NCI-H526 (cell line): ENCODE measurements at regions not wholly inside any gene's neighbourhood (a gene's known extent, or its start where the extent isn't known, plus 50 kb on each side); places are given as distances from the start of the nearest gene placed in this dataset.
"Not testable (repeated sequence)": the region's sequence is repeated elsewhere in the genome, so short reads cannot be mapped to it uniquely, and the experiment has no call there.

Experiments used
- DNase-seq, 2 experiments: peaks; one replicate each; lab custom pipeline; 2025; lab: John Stamatoyannopoulos, UW

DNA sequence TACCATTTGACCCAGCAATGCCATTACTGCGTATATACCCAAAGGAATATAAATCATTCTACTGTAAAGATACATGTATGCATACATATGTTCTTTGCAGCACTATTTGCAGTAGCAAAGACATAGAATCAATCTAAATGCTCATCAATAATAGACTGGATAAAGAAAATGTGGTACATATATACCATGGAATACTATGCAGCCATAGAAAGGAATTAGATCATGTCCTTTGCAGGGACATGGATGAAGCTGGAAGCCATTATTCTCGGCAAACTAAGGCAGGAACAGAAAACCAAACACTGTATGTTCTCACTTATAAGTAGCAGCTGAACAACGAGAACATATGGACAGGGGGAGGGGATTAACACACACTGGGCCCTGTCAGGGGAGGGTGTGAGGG is 54.8 kb upstream of the ZNF30 start:
- not testable (repeated sequence) for DNase-seq

DNA sequence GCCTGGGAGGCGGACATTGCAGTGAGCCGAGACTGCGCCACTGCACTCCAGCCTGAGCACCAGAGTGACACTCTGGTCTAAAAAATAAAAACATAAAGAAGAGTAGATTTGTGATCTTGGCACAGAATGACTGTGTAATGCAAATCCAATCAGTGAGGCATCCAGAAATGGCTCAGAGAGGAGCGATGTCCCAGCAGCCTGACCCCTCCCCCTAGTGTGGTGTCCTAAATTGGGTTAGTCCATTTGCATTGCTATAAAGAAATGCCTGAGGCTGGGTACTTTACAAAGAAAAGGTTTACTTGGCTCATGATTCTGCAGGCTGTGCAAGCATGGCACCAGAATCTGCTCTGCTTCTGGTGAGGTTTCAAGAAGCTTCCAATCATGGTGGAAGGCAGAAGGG is 59.1 kb upstream of the ZNF30 start:
- DNase-seq = peak in 1 of 2 experiments; percentile 19

DNA sequence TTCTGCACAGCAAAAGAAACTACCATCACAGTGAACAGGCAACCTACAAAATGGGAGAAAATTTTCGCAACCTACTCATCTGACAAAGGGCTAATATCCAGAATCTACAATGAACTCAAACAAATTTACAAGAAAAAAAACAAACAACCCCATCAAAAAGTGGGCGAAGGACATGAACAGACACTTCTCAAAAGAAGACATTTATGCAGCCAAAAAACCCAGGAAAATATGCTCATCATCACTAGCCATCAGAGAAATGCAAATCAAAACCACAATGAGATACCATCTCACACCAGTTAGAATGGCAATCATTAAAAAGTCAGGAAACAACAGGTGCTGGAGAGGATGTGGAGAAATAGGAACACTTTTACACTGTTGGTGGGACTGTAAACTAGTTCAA is 61.5 kb upstream of the ZNF30 start:
- DNase-seq = not testable (repeated sequence)

DNA sequence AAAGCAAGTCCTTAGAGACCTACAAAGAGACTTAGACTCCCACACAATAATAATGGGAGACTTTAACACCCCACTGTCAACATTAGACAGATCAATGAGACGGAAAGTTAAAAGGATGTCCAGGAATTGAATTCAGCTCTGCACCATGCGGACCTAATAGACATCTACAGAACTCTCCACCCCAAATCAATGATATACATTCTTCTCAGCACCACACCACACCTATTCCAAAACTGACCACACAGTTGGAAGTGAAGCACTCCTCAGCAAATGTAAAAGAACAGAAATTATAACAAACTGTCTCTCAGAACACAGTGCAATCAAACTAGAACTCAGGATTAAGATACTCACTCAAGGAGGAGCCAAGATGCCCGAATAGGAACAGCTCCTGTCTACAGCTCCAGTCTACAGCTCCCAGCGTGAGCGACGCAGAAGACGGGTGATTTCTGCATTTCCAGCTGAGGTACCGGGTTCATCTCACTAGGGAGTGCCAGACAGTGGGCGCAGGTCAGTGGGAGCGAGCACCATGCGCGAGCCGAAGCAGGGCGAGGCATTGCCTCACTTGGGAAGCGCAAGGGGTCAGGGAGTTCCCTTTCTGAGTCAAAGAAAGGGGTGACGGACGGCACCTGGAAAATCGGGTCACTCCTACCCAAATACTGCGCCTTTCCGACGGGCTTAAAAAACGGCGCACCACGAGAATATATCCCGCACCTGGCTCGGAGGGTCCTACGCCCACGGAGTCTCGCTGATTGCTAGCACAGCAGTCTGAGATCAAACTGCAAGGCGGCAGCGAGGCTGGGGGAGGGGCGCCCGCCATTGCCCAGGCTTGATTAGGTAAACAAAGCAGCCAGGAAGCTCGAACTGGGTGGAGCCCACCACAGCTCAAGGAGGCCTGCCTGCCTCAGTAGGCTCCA is 66.6 kb upstream of the ZNF30 start:
- DNase-seq = peak; percentile 12 to 31

DNA sequence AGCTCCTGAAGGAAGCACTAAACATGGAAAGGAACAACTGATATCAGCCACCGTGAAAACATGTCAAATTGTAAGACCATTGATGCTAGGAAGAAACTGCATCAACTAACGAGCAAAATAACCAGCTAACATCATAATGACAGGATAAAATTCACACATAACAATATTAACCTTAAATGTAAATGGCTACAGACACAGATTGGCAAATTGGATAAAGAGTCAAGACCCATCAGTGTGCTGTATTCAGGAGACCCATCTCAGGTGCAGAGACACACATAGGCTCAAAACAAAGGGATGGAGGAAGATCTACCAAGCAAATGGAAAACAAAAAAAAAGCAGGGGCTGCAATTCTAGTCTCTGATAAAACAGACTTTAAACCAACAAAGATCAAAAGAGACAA is 67.4 kb upstream of the ZNF30 start:
- DNase-seq = not testable (repeated sequence)

DNA sequence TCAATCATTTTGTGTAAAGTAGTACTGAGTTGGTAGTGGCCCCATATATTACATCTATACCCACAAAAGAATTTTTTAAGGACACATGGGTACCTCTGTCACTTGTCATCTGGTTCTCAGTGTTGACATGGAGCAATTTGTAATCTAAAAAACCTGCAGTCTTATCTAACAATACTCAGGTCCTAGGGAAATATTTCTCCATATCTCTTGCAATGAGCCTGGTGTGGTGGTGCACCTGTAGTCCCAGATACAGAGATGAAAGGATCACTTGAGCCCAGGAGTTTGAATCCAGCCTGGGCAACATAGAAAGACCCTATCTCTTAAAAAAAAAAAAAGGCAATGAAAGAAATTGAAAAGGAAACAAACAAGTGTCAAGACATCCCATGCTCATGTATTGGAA is 70.7 kb upstream of the ZNF30 start:
- no peak for DNase-seq

DNA sequence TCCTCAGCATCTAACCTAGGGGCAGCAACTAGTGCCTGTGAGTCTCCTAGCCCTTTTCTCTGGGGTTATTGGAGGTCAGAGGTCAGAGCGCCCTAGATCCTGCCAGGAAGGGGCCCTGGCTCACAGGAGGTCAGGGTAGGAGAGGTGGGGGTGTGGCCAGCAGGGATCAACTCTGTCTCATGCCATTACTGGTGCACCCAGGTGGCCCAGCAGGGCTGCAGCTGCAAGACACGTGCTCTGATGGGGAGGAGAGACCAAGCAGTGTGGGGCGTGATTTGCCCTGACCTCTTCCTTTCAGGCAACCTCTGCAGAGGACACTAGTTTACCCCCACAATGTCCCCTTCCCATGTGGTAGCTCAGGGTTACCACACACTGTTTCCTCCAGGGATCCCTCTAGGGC is 73.3 kb upstream of the ZNF30 start:
- no peak for DNase-seq

DNA sequence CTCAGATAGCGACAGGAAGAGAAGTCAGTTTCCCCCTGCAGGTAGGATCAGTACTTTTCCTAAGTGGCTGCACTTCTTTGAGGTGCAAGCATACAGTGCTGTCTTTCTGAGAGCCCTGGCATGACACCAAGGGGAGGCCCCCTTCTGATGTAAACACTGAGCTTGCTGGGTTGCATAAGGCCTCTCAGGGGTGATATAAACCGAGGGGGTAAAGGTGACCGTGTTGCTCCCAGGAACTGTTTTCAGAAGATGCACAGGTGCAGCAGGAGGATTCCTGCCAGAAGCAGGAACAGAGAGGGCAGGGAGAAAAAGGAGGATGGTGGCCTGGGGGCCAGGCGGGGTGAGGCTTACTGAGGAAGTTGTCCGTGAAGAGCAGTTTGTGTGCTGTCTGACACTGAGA is 74.0 kb upstream of the ZNF30 start:
- no peak for DNase-seq

DNA sequence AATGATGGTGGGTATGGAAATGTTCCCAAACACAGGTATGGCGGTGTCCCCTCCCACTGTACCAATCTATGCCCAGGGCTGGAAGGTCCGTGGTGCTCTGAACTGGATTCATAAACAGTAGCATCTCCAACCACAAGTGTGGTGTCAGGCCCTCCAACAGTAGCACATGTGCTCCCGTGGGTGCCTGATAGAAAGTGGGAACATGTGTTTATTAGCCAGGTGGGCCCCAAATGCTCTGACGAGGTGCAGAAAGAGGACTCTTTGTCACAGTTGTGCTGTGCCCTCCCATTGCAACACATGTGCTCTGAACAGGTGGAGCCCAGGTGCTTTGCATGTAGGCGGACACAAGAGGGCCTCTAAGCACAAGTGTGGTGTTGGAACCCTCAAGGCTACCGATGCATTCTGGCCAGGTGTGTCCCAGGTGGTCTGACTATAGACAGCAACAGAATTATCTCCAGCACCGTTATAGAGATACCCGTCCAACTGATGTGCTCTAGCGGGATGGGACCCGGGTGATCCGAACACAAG is 75.4 kb upstream of the ZNF30 start:
- peak; percentile 72 to 86 for DNase-seq

DNA sequence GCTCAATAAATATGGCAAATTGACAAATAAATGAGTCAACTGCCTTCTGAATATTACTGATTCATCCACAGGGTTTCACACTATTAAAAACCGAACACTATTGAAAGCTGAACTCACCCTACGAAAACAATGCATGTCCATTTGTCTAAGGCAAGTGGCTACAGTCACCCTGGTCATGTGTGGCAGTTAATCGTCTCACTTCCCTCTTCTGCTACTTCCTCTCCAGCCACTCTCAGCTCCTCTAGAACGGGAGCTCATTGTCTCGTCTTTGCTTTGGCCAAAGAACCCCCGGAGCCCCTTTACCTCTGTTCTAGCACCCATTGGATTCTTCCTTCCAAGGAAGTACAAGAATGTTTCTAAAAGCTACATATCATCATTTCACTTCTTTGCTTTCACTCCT is 74.4 kb upstream of the ZNF599 start:
- no peak for DNase-seq

DNA sequence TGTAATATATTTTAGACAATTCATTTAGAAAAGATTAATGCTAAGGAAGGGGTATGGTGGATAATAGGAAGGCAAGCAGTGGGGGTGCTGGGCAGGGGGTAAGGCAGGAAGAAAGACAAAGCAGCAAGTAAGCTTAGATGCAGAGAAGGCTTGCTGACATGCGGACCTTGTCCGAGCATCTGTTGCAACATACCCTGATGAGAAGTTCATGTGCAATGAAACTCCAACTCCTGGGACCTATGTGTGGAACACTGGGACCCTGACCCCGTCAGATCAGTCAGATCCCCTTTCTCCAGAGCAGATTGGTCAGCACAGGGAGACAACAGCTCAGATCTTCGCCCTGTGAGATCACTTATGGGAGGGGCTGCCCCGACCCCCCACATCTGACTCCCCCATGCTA is 71.3 kb upstream of the ZNF599 start:
- DNase-seq = no peak

DNA sequence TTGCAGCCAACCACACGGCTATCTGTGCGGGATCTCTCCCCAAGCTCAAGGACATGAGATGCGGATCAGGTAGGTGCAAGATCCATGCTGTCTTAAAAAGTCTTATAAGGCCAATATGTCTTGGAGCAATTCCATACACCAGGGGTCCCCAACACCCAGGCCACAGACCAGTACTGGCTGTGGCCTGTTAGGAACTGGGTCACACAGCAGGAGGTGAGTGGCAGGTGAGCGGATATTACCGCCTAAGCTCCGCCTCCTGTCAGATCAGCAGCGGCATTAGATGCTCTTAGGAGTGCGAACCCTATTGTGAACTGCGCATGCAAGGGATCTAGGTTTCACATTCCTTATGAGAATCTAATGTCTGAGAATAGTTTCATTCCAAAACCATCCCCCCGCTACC is 68.8 kb upstream of the ZNF599 start:
- no peak for DNase-seq

DNA sequence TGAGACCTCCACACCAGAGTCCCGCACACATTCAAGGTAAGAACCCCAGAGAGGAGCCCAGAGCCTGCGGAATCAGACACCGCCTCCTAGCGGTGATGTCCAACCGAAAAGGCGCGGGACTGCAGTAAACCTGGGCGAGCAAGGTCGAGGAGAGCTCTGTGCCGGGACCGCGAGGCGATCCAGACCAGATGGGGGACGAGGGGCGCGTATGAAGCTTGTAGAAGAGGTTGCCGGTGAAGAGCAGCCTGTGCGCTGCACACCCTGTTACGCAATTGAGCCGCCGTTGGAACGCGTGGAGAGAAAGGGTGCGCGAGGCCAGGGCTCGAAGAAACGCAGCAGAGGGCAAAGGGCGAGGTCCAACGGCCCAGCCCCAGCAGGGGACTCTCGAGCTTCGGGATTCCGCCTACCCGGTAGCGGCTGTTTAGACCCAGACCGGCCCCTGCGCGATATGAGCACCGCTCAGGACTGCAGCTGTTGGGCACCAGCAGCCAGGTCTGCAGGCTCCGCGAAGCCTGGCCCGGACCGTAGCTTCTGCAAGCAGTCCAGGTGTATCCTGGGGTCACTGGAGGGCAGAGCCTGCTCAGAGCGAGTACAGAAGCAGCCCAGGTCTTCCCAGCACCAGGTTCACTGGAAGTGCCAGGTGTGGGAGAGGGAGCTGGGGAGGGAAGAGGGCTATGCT is 65.9 kb upstream of the ZNF599 start:
- DNase-seq = peak in 1 of 2 experiments; percentile 46

DNA sequence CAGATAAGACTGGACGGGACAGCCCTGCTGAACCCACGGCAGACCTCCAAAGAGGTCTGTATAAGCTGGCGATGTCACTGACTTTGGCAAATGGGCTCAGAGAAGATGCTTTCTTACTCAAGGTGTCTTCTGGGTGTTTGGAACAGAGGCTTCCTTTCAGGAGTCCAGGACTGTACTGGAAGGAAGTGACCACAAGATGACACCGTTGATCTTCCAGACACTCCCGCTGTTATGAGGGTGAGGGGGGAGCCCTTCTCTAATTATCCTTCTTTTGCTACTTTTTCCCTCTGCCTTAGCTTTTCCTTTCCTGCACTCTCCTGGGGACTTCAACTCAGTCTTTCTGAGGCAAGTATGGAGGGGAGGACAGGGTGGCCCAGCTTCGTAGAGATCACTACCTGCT is 65.2 kb upstream of the ZNF599 start:
- DNase-seq = peak in 1 of 2 experiments; percentile 4

DNA sequence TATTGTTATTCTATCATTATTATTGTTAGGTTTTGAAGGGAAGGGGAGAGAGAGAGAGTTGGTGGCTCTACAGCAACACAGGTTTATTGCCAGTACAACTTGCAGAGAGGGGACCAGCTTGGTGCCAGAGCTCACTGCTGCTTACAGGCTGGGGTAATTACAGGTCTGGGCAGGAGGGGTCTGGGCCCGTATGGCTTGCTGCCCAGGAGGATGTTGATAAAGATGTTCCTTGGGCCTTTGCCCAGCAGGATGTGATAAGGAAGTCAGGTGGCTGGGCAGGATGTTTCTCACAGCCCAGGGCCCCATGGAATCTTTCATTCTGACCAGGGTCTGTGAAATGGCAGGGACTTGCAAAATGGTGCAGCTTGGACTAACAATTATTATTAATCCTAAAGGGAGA is 64.2 kb upstream of the ZNF599 start:
- DNase-seq = no peak

DNA sequence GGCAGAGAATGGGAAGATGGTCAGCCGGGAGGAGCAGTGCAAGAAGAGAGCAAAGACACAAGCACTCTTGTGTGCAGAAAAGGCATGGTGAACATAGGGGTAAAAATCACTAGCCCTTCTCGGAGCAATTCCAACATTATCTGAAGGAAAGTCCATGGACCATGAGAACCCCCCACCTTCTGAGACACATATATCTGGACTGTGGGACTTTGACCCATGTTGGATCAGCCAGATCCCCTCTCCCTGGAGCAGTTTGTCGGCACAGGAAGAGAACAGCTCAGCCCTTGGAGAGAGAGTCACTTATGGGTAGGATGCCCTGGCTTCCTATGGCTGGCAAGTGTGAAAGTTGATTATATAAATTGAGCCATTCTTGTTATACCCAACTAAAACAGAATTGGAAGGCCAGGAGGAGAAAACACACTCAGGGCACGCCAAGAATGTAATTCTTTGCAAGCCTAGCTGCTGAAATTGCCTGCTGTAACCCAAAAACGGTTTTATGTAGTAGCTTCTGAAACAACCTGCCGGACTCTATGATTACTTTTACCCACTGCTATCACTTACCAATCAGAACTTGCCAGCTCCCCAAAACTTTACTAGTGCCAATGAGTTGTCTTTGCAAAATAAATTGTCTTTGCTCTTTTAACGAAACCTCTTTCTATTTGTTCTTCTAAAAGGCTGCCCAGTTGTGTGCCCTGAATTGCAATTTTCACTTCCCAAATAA is 62.8 kb upstream of the ZNF599 start:
- no peak for DNase-seq

DNA sequence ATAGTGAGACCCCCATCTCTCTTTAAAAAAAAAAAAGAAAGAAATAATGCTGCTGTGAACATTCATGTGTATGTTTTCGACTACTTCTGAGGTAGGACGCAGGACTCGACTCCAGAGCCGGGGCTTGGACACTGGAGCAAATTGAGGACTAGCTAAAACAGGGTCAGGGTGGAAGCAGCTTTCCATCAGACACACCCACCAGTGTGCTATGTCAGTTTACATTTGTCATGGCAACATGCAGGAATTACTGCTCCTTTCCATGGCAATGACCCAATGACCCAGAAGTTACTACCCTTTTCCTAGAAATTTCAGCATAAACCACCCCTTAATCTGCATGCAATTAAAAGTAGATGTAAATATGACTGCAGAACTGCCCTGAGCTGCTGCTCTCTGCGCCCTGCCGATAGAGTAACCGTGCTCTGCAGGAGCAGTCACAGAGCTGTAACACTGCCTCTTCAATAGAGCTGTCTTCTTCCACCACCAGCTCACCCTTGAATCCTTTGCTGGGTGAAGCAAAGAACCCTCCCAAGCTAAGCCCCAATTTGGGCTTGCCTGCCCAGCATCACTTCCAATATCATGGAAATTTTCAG is 61.6 kb upstream of the ZNF599 start:
- no peak for DNase-seq

DNA sequence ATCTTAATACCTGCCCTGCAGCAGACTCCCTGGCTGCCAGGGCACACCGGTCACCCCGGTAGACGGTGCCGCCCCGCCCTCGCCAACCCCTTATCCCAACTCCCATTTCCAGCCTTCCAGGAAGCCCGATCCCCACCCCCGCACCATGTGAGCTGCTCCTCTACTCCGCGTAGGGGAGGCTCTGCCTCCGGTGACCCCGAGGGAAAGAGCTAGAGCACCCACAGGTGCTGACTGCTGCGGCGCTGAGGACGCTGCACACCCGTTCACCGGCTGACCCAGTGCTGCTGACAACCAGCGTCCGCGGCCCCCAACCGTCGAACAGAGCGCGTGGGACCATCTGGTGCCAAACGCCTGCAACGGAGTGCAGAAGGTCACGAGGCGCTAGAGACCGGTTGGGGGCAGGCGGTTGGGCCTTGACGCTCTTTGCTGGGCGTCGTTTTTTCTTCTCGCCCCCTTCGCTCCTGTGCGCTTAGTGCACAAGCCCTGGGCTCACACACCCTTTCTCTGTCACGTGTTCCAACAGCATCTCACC is 59.6 kb upstream of the ZNF599 start:
- no peak for DNase-seq

DNA sequence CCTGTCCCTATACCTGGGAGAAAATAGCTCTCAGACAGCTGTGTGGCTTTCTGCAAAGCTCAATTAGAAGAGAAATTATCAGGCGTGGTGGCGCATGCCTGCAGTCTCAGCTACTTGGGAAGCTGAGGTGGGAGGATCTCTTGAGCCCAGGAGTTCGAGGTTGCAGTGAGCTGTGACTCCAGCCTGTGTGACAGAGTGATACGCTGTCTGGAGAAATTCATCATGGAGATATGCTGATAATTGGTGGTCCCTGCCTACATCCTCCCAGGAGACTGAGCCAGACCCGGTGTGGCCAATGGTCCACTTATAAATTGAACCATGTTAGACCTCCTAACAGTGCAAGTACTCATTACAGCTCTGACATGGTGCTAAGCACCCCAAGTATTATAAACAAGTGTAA is 58.7 kb upstream of the ZNF599 start:
- DNase-seq = no peak

DNA sequence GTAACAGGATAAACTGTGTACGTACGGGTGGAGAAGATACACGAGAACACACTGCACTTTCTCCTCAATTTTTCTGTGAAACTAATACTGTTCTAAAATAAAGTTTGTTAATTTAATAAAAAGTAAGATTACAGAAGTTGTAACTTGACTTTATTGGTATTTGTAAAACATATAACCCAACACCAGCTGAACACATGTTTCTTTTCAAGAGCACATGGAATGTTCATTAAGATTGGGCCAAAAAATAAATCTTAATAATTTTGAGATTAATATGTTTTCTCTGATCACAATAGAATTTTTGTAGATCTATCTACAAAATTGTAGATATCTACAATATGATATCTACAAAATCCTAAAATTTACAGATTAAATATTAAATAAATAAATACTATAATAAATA is 55.1 kb upstream of the ZNF599 start:
- DNase-seq = no peak

DNA sequence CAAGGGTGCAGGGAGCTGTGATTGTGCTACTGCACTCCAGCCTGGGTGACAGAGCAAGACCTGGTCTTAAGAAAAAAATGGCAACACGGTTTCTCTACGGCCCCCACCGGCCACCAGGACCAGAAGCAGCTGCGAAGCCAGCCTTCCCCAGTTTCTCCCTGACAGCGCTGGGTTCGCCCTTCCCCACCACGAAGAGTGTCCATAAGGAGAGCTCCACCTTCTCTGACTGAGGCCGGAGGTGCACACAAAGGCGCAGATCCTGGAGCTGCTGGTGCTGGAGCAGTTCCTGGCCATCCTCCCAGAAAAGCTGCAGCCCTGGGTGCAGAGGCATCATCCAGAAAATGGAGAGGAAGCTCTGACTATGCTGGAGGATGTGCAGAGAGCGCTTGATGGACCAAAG is 52.2 kb upstream of the ZNF599 start:
- DNase-seq = no peak

DNA sequence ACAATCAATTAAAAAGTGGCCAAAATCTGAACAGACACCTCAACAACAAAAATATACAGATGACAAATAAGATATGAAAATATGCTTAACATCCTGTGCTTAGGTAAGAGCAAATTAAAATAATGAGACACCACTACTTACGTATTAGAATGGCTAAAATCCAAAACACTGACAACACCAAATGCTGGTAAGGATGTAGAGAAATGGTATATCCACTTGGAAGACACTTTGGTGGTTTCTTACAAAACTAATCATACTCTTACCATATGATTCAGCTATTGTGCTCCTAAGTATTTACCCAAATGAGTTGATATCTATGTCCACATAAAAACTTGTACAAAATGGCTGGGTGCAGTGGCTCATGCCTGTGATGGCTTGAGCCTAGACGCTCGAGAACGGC is 51.7 kb upstream of the ZNF599 start:
- DNase-seq = no peak
